HG03442 (cell line): ENCODE measurements at regions not wholly inside any gene's neighbourhood (a gene's known extent, or its start where the extent isn't known, plus 50 kb on each side); places are given as distances from the start of the nearest gene placed in this dataset.

Experiments
- ATAC-seq: cut with Tn5 transposase; IDR thresholded peaks from one replicate; pipeline ENCODE4 v1.9.1; 2021; ENCODE audit warnings: mild to moderate bottlenecking, moderate library complexity; ENCODE audit not compliant: unreplicated experiment

DNA sequence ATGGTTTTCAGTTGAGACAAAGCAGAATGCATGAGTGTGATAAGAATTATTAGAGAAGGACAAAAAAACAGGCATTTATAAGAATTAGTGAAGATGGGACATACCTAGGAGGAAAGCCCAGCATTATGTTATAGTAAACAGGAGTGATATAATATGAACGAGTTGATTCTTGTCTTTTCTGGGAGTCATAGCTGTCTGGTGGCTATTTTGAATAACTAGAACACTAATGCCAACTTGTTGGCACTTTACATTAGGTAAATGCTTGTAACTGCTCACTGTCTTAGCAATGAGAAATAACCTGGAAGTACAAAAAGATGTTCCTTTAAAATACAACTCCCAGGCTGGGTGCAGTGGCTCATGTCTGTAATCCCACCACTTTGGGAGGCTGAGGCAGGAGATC, 540.8 kb upstream of the SPHKAP start:
- no peak for ATAC-seq

DNA sequence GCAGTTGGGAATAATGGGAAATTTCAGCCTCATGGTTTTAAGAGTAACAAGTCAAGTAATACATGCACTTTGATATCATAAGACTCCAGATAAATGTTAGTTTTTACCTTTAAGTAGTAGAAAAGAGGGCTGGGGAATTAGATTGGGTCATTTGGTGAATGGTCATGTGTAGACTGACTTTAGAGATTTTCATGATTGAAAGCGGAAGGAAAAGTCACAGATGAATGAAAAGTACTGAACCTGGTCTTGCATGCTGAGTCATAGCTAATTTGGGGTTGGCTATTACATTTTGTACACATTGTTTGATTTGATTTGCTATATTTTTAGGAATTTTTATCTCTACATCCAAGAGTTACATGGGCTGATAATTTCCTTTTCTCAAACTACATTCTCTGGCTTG, 539.4 kb upstream of the SPHKAP start:
- ATAC-seq, result no peak

DNA sequence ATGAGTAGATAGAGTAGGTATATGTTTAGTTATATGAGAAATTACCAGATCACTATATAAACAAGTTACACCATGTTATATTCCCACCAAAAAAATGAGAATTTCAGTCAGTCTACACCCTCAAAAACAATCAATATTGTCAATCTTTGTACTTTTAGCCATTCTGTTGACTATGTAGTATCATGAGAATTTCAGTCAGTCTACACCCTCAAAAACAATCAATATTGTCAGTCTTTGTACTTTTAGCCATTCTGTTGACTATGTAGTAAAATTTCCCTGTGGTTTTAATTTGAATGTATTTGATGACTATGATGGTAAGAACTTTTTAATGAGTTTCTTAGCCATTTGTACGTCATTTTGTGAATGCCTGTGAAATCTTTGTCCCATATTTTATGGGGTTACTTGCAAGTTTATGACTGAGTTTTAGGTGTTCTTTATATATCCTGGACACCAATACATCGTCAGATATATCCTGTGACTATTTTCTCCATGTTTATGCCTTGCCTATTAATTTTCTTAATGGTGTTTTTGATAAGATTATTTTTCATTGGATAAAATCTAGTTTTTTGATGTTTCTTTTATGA, 528.4 kb upstream of the SPHKAP start:
- ATAC-seq, result no peak

DNA sequence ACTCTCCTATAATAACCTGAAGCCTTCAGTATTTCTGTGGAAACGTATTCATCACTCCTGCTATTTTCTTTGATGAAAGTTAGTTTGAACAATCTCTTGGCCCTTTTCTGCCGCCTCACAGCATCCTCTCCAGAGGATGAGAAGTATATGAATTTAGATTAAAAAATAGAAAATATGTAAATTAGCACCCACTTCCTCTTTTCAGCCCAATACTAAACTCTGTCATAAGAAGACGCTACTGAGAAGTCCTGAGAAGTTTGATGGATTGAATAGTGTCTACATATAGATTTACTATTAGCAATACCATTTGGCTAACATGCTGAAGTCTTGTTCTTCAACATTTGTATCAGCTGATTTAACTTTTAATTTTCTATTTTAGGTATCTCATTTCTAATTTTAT, 526.4 kb upstream of the SPHKAP start:
- ATAC-seq, result no peak

DNA sequence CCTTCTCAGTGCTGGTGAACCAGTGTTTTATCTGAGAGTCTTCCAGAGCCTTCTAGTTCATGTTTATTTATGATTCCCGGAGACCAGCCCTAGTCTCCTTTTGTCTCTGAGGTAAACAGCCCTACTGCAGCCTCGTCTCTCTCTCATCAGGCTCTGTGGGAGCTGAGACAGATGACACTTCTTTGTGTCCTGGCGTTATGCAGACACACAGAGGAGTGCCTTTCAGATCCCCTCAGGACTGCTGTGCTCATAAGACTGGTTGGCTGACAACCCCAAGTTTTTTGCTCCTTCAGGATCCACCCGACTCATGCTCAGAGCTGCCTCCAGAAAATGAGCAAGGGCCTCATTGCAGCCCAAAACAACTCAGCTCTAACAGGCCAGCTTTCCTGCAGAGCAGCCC, 523.8 kb upstream of the SPHKAP start:
- no peak for ATAC-seq

DNA sequence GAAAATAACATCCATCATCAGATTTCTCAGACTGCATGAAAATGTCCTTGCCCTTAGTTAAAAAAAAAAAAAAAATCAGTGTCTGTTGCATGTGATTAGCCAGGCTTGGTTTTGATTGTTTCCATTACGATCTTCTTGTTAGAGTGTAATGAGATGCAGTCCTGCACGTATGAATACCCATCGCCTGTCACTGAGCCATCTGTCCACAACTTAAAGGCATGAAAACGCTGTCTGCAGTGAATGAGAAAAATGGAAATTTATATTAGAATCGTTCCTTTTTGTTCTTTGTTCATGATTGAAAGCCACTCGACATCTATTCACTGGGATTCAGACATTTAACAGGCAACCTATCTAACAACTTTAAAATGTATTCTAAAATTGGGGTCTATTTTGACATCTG, 521.7 kb upstream of the SPHKAP start:
- no peak for ATAC-seq

DNA sequence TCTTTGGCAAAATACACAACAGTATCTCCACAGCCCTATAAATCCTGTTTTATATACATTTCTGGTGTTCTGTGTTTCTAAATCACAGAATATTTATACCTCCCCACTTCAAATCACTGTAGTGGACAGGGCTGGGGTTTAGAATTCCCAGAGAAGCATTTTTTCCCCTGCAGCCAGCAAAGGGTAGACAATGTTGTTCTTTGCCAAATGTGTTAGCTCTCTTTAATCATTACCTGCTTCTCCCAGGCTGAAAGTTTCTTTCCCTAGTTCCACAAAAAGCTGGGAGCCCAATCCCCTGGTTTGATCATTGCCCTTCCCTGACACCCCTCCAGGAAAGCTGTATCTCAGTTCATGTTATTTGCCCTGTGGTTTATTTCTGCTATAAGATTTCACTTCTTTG, 520.0 kb upstream of the SPHKAP start:
- no peak for ATAC-seq

DNA sequence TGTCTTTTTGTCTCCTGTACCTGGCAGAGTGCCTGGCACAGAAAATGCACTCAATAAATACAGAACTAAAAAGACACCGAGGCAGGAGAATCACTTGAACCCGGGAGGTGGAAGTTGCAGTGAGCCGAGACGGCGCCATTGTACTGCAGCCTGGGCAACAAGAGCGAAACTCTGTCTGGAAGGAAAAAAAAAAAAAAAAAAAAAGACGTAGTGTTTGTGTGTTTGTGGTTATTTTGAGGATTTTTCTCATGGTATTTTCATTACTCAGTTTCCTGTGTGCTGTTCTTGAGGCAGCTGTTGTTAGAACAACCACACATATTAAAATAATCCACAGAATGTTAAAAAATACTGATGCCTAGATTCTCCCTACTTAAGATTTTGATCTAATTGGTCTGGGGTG, 519.2 kb upstream of the SPHKAP start:
- no peak for ATAC-seq

DNA sequence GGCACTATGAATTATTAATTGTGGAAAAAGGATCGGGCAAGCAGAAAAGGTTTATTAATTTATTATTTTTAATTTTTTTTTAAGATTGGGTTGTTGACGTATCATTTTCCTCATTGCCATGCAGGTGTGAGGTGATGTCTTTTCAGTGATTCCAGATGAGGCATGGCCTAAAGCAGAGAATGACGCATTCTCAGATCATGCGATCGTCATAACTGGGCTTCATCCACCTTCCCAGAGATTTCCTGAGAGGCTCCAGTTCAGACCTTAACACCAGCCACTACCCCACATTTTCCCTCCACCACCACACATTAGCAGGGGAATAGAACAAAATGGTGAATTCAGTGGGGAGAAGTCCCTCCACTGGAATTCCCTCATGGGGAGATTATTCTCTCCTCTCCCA, 518.4 kb upstream of the SPHKAP start:
- ATAC-seq, result no peak

DNA sequence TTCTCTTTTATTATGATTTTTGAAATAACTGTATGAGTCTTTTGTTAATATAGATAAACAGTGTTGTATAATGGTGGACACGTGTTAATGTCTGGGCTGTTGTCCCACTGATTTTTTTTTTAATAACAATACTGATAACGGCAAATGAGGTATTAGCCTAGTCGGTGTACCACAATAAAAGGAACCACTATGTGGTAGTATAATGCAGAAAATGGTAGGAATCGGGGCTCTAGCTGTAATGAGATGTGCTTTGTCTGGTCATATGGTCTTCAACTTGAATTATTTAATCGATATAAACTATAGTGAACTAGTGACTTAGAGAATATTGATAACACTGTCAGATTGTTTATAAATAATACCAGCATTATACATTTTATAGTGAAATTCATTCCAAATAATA, 517.9 kb upstream of the SPHKAP start:
- no peak for ATAC-seq

DNA sequence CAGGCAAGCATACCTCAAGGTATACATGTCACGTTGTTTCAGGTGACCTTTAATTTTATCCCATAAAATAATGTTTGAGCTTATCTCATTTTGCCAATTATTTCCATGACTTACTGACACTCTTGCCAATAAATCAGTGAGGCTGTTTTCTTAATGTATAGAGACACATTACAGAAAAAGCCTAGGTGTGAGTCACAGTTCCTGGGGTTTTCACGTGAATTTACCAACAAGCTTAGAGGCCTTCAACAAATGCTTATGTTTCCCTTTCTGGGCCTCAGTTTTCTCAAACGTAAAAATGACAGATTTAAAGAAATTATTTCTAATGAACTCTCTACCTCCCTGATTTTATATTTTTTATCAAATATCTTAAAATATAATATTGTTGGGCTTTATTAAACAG, 517.5 kb upstream of the SPHKAP start:
- no peak for ATAC-seq

DNA sequence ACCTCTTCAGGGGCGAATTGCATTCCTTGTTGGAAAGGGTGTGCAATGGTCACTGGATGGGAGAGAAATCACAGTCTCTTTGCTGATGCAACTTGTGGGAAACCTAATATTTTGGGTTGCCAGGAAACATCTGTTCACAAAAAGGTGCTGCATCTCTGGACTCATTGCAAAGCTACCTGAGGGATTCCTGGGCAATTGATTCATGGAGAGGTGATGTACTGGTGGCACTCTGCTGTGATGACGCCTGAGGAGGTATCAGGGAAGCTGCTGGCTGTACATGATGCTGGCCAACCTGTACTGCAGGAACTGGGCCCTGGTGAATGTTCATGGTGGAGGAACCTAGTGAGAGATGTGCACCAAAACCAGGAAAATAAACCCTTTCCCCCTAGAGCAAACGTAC, 516.0 kb upstream of the SPHKAP start:
- no peak for ATAC-seq

DNA sequence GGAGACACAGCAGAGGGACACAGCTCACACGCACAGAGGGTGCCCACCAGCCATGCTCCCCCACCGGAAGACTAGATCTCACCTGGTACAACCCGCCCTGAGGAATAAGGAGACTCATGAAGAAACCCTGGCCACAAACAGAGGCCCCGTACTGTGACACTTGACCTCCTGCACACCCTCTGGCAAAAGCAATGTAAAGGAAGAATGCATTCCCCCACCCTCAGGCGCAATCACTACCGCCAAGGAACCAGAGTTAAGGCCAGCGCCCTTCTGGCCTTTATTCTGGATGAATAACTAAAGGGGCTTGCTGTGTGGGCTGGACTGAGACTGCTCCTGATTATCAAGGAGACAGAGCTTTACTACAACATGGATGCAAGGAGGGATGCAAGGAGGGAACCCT, 509.2 kb upstream of the SPHKAP start:
- no peak for ATAC-seq

DNA sequence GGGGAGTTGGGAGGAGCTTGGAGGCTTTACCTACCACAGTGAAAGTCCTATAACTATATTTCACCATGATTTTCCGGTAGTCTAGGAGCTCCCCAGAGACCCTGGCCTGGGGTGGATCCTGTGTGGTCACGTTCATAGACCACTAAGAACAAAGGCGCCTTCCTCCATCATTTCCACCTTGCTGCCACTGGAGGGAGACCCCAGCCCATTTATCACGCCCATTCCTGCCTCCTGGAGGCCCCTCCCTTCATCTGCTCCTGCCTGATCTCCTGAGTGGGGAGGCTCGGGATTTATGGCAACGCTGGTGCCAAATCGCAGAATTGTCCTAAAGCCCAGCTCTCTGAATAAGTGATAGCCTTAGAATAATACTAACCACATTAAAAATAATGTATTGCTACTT, 507.6 kb upstream of the SPHKAP start:
- no peak for ATAC-seq

DNA sequence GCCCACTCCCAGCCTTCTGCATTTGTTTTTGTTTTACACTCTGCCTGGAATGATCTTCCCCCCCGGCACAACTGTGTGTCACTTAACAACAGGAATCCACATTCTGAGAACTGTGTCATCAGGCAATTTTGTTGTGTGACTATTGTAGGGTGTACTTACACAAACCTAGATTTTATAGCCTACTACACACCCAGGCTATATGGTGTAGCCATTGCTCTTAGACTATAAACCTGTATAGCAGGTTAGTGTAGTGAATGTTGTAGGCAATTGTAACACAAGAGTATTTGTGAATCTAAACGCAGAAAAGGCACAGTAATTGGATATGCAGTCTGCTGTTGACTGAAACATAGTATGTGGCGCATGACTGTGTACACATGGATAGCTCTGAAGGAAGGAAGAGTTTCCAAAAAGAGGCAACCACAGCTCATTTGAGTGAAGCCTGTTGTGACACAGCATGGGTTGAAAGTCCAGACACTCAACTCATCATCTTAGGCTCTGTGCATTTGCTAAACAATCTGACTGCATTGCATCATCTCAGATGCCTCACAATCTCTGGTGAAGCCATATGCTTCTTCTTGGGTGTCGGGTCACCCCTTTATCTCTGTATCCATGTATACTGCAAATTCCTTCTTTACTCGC, 506.6 kb upstream of the SPHKAP start:
- no peak for ATAC-seq

DNA sequence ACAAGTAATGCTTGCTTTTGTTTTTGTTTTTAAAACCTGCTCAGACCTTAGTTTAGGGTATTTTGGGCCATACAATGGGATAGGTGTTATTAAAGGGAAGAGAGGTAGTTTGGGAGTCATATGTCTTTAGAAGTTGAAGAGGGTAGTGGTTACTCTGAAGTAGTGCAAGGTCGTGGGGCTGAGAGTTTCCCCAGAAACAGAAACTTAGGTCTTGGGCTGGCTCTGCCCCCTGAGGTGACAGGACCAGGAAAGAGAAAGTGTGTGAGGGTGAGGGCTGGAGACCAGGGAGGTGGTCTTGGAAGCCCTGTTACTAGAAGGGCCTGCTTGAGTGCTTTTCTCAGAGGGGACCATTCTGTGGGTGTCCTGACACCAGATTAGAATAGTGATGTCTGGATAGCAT, 500.5 kb upstream of the SPHKAP start:
- ATAC-seq, result no peak

DNA sequence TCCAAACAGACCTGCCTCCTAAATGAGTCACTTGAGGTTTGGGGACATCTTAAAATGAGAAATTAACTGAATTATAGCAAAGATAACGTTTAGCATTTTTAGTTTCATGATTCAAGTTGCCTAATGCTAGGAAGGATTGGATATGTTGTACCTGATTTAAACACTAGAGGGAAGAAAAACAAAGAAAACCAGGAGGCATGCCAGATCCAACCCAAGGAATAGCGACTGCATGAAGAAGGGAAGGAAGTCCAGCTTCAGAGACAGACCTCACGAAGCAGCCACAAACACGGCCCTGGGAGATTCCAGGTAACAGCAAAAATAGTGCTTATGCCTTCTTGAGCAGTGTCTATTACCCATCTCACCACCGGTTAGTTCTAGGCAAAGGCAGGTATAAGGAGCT, 499.9 kb upstream of the SPHKAP start:
- no peak for ATAC-seq

DNA sequence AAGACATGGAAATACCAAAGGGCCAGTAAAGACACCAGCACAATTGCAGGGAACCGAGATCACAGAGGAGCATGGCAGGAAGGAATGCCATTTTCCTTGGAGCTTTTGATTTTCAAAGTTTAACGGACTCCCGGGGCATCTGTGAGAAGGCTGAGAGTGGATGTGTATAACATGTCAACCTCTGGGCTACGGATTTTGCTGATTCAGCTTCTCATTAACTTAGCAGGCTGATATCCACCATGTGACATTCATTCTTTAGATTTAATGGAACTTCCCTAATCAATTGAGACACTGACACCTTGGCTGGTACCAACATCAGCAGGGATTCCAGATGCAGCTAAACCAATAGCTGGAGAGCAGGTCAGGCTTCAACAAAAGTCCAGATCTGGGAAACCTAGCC, 496.6 kb upstream of the SPHKAP start:
- no peak for ATAC-seq

DNA sequence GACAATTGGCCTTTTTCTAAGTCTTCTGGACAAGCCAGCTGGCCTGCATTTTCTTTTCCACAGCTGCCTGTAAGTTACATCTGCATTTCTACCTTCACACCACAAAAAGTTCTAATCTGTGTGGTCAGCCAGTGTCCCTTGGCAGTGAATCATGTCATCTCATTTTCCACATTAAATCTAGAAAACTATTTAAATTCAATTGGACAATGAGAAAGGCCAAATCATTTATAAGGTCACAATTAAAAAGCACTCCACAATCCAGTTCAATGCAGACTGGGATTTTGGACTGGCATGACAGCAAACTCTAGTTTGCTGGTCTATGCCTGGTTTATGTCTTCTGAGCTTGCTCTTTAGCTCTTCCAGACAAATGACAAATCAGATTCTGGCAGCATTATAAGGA, 494.2 kb upstream of the SPHKAP start:
- no peak for ATAC-seq

DNA sequence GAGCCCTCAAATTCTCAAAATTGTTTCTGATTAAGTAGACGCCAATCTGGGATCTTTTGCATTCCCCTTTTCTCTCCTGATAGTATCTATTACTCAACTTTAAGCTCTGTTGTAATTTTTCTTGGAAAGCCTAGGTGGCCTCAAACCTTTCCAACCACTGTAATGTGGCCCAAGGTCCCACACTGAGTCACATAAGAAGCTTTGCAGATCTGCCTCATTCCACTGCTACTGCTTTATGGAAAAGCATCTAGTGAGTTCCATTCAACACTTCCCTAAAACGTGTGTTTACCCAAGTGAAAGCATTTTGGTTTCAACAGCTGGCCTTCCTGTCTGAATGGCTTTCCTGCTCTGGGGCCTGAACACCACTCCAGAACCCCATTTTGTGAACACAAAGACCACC, 493.6 kb upstream of the SPHKAP start:
- no peak for ATAC-seq

DNA sequence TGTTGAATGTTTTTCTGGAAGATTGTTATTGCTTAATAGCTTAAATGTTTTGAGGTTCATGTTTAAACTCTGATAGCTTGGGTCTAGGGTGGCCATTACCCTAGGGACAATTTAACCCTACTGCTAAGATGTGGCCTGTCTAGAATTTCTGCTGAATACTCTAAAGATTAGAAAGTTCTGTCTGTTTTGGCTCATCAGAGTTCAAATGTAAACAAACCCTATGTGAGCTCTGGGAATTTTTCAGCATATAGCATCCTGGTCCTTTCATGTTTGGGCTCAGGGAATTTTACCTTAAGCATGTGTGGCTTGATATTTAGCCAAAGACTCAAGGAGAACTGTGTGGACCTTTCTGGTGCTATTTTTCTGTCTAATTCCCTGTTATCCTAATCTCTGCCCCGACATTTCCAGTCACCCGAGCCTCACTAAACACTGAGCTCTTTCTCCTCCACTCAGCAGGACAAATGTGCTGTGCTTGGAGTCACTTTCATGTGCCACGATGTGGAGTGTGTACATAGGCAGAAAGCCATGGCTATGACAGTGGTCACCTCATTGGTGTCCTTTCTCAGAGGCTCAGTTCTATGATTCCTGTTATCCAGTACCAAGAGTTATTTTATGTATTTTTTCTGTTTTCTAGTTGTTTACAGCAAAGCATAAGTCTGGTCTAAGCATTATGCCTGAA, 492.5 kb upstream of the SPHKAP start:
- ATAC-seq, result no peak

DNA sequence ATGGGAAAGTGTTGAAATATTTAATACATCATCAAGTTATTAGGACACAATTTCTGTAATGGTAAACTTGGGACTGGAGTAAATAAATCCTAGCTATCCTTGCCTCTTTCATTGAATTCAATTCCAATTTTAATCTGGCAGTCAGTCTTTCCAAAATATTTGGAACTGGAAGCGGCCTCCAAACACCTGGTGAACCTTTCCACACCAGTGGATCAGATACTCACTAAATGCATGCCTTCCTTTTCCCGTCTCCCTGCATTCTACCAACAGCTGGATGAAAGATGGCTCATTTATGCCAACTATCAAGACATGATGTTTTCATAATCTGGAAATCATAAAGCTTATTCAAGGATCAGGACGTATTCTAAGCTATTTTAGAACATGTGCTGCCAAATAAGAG, 488.2 kb upstream of the SPHKAP start:
- ATAC-seq, result no peak

DNA sequence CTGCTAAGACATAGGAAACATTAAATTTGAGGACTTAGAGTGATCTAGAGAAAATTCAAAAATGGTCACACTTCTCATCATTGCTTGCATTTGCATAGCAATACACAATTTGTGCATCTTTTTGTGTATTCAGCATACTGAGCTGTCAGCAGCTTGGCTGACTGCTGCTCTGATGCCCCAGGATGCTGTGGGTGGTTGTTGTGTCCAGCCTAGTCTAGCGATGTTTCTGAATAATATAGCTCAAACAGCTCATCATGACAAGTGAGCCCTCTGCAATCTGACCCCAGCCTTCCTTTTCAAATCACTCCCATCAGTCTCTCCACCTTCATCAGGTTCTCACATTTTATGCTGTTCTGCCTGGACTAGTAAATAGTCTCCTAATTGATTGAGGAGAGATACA, 483.7 kb upstream of the SPHKAP start:
- no peak for ATAC-seq
